HG03520 (cell line): ENCODE measurements at regions not wholly inside any gene's neighbourhood (a gene's known extent, or its start where the extent isn't known, plus 50 kb on each side); places are given as distances from the start of the nearest gene placed in this dataset.

Experiments
- ATAC-seq: cut with Tn5 transposase; IDR thresholded peaks from one replicate; pipeline ENCODE4 v1.9.1; 2021; ENCODE audit warnings: mild to moderate bottlenecking, moderate library complexity; ENCODE audit not compliant: unreplicated experiment

GRCh38 chr4:178340468-178340867 is 898.2 kb upstream of the AGA start:
- ATAC-seq = no peak

DNA sequence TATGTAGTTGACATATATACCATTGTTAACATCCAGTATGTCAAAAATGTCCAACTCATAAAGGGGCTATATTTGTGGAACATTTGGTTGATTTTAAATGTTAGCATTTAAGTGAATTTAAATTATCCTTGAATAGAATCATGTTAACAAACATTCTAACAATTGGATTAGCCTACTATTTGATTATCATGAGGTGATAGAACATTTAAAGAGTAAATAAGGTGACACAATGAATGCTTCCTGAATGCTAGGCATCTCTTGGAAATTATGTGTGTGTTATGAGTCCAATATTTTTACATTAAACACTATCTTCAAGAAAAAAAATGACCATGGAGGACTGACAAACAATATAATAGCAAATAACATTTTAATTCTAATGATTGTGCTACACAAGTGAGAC is 901.9 kb upstream of the AGA start:
- no peak for ATAC-seq

GRCh38 chr4:178347111-178347510 is 904.9 kb upstream of the AGA start:
- ATAC-seq = no peak

DNA sequence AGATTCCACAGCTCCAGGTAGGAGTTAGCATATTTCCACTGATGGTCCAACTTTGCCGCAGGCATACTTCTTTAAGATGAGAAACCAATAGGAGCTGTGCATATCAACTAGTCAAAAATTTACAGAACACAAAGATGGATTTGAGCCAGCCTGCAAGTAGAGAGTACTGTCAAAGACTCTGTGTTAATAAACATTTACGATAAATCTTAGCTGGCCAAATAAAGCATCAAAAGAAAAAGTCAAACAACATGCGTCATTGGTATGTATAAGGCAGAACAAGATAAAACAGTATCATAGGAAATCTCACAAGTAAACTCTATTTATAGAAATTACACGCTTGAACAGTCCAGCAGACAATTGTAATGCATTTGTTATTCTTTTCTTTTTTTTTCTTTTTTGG is 907.4 kb upstream of the AGA start:
- ATAC-seq = no peak

GRCh38 chr4:178351185-178351584 is 908.9 kb upstream of the AGA start:
- ATAC-seq = no peak

GRCh38 chr4:178356725-178357124 is 914.5 kb upstream of the AGA start:
- ATAC-seq = no peak

- ATAC-seq = no peak
These were observed 943.2 kb upstream of the AGA start for GRCh38 chr4:178385481-178385880.

DNA sequence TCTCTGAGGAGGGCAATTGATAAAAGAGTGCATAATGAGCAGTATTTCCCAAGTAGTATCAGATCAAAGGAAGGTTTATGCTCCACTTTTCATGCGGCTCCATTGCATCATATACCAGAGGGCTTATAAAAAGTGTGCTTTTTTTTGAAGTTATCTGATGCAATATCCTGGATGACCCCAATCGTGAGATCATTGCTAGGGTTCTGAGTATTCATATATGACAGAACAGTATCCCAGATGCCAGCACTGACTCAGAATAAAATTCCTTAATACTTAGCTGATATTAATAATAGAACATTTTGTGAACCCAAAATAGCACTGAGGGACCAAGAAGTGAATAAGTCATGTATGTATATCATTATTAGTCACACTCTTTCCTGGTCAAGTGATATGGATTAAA is 945.5 kb upstream of the AGA start:
- ATAC-seq = no peak

DNA sequence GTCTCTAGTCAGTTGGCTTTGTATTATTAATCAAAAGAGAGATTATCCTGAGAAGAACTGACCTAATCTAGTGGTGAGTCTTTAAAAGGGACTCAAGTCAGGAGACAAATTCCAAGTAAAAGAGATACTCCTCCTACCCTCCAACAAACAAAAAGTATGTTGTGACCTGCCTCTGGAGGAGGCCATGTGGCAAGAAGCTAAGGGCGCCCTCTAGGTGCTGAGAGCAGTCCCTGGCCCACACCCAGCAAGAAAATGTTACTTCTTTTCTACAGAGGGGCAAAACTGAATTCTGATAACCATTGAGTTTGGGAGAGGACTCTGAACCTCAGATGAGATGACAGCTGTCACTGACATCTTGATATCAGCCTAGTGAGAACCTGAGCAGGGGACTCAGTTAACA is 953.6 kb upstream of the AGA start:
- ATAC-seq = no peak

GRCh38 chr4:178412455-178412854 is 970.2 kb upstream of the AGA start:
- ATAC-seq = no peak

DNA sequence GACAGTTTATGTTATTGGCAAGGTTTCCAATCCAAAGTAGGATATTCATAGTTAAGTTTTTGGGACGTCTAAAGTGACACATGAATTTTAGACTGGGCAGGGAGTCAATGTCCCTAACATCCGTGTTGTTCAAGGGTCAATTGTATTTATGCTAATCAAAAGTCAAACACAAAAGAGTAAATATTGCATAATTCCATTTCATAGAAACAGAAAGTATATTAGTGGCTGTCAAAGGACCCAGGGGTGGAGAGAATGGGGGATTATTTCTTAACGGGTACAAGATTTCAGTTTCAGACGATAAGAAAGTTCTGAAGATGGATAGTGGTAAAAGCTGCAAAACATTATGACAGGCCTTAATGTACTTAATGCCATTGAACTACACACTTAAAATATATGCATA is 971.8 kb upstream of the AGA start:
- no peak for ATAC-seq

DNA sequence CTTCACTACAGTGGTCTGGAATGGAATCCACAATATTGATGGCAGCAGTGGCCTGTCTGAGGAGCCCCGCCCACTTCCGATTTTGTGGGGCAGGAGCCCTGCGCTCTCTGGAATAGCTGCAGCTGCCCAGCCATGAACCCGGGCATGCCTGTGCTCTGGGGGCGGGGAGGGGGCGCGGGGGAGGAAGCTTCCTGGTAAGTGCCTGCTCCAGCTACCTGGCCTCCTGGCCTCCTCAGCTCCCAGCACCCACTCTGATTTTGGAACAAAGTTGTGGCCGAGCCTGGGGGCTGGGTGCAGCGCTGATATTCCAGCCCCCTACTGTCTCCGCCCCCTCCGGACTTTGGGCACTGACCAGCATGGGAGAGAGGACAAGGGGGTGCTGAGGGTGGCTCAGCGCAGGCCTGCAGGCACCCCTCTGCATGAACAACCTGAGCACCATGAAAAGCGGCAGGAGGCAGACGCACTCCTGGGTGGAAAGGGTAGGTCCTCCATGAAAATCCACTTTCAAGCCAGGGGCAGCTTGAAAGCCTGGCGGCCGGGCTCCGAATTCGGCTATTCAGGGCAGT is 972.7 kb upstream of the AGA start:
- ATAC-seq = no peak

GRCh38 chr4:178415925-178416324 is 973.7 kb upstream of the AGA start:
- no peak for ATAC-seq

DNA sequence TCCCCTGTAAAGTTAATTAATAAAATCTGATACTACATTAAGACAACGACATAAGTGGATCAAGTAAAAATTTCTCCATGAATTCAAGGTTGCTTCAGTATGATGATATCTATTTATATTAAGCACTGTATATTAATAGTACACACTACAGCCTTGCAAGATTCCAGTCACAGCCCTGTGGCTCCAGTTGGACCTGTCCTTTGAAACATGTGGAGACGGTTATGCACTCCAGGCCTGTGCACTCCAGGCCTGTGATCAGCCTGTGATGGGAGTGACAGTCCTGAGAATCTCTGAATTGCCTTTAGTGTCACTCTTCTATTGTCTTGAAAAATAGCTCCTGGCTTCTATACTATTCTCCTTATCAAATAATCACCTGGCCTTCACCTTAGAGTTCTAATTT is 981.1 kb upstream of the AGA start:
- ATAC-seq = no peak

DNA sequence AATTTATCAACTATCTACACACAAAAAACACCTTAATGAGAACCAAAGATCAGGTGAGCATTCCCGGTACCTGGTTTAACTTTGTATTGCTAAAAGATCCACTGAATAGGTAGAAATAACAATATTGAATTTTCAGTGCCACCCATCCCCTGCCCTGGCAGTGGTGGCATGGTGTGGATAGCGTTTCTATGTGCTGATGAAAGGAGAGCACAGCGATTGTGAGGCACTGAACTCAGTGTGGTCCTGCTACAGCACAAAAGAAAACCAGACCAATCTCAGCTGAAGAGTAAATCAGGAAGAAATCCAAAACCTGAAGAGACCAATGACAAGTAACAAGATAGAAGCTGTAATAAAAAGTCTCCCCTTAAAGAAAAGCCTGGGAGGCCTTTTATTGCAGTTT is 984.6 kb upstream of the AGA start:
- no peak for ATAC-seq

- no peak for ATAC-seq
These were observed 985.4 kb upstream of the AGA start for GRCh38 chr4:178427663-178428062.

DNA sequence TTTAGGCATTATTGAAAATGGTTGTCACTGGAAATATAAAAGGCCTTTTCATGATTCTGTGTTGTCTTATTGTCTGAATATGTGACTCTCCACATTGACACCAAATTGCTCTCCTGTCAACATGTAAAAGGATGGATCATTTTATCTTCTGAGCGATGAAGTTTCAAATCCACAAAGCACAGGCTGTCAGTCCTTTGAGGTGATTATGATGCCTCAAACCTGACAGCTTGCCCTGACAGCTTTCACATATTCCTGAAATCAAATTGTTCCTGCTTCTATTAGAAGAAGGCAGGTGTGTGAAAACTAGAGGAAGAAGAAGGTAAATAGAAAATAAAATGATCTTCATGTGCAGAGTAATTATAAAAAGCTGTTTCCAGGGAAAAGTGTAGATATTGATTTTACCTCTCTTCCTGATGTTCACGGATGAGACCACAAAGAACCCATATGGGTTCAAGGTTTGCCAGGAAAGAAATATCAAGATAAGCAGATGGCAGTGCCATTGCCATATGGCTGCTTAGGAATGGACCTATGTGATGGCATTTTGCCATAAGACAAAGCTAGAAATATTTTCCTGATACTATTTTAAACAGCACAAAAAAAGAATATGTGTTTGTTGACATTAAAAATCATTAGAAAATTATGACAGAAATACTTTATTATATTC is 1006.3 kb upstream of the AGA start:
- ATAC-seq = no peak

- ATAC-seq = no peak
These were observed 1008.4 kb upstream of the AGA start for GRCh38 chr4:178450614-178451013.

DNA sequence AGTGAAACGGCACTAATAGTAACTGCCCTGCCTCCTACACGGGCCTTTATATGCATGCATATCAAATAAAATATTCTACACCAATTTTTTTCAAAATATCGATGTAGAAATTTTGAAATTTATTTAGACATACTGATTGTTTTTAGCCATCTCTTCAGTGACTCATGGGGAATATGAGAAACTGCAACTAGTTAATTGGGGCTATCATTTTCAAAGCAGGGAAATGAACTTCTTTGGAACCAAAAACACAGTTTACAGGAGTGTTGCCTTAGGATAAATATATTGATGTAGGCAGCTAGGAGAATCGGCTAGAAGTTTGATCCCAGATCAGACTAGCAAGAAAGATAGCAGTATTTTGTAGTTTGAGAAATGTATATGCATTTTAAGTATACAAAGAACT is 1010.8 kb upstream of the AGA start:
- ATAC-seq = no peak

GRCh38 chr4:178457286-178457685 is 1015.0 kb upstream of the AGA start:
- no peak for ATAC-seq

DNA sequence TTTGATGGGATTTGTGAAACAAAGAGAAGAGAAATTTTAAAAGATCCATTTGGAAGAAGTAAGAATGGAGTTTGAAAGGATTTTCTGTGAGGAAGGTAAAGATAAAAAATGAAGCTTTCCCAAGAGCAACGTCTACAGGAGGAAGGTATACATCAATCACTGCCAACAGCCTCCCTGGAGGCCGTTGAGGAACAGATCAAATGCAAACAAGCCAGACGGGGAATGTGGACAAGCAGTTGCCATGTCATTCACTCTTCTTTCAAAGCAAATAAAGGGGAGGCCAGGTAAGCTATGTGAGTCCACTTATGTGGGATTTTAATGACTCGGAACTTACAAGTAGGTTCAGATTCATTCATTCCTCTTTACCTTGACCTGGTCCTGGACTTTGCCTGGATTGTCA is 1020.5 kb upstream of the AGA start:
- no peak for ATAC-seq

- ATAC-seq = no peak
These were observed 1021.5 kb upstream of the AGA start for GRCh38 chr4:178463747-178464146.
